ENCODE measurements at regions not wholly inside any gene's neighbourhood (a gene's known extent, or its start where the extent isn't known, plus 50 kb on each side); places are given as distances from the start of the nearest gene placed in this dataset.

GRCh38 chrX:81392396-81392795 is 190.5 kb downstream of the SH3BGRL start:
- no peak for TF ChIP-seq CTCF (IDR thresholded peaks at IDR 0.05)
- no peak for TF ChIP-seq POLR2A (IDR thresholded peaks at IDR 0.05)

Data from lower leg skin (tissue), 3 donors.